Neuronal stem cell (in vitro differentiated cells): ENCODE measurements at regions not wholly inside any gene's neighbourhood (a gene's known extent, or its start where the extent isn't known, plus 50 kb on each side); places are given as distances from the start of the nearest gene placed in this dataset.

ENCODE experiments used
- DNase-seq: peaks from one replicate; pipeline ENCODE4 v3.0.0-alpha.2; 2013; ENCODE audit warnings: low spot score
- H2AFZ ChIP-seq: one replicate; pipeline ENCODE4 v1.6.1; 2013; ENCODE audit warnings: mild to moderate bottlenecking, low read length, inconsistent platforms
- H2AK5ac ChIP-seq: 2 replicates; pipeline ENCODE4 v1.6.1; 2013; ENCODE audit warnings: low read depth, mild to moderate bottlenecking, inconsistent platforms, low read length, moderate library complexity, mixed read lengths
- H2BK120ac ChIP-seq: 2 replicates; pipeline ENCODE4 v1.6.1; 2013; ENCODE audit warnings: low read depth, mild to moderate bottlenecking, inconsistent platforms, low read length, moderate library complexity, mixed read lengths
- H2BK12ac ChIP-seq: one replicate; pipeline ENCODE4 v1.6.1; 2013; ENCODE audit warnings: low read length, inconsistent platforms
- H2BK15ac ChIP-seq: 2 replicates; pipeline ENCODE4 v1.6.1; 2013; ENCODE audit warnings: mild to moderate bottlenecking, low read length, inconsistent platforms, mixed read lengths
- H2BK5ac ChIP-seq: one replicate; pipeline ENCODE4 v1.6.1; 2013; ENCODE audit warnings: inconsistent platforms, mild to moderate bottlenecking, low read length, moderate library complexity
- H3K14ac ChIP-seq: one replicate; pipeline ENCODE4 v1.6.1; 2013; ENCODE audit warnings: low read length, inconsistent platforms
- H3K18ac ChIP-seq: 2 replicates; pipeline ENCODE4 v1.6.1; 2013; ENCODE audit warnings: low read length, inconsistent platforms
- H3K23ac ChIP-seq: 2 replicates; pipeline ENCODE4 v1.6.1; 2013; ENCODE audit warnings: low read depth, mild to moderate bottlenecking, mixed read lengths, low read length, inconsistent platforms; ENCODE audit not compliant: poor library complexity
- H3K27ac ChIP-seq: replicated peaks from 3 replicates; pipeline ENCODE4 v1.5.1; 2013; ENCODE audit warnings: low read length, inconsistent platforms
- H3K27me3 ChIP-seq, 3 experiments: 2 replicates each; pipeline ENCODE4 v1.6.1; 2013; ENCODE audit warnings: low read length in 3 of 3, mild to moderate bottlenecking in 2 of 3, inconsistent platforms in 1 of 3, low read depth in 1 of 3, mixed read lengths in 1 of 3, moderate library complexity in 1 of 3; ENCODE audit not compliant: control insufficient read depth in 3 of 3, insufficient read depth in 3 of 3
- H3K36me3 ChIP-seq, 2 donors: replicated peaks in 1 of 2; 2 replicates each; pipeline ENCODE4 v1.6.1; 2013; ENCODE audit warnings: low read length in 2 of 2; ENCODE audit not compliant: control insufficient read depth in 2 of 2, insufficient read depth in 2 of 2
- H3K4ac ChIP-seq: 2 replicates; pipeline ENCODE4 v1.6.1; 2013; ENCODE audit warnings: inconsistent platforms, mild to moderate bottlenecking, low read length, moderate library complexity
- H3K4me1 ChIP-seq, 2 donors: 1 replicate in 1 of 2; 2 replicates in 1 of 2; pipeline ENCODE4 v1.6.1; 2013; ENCODE audit warnings: low read length in 2 of 2, low read depth in 1 of 2; ENCODE audit not compliant: control insufficient read depth in 2 of 2, insufficient read depth in 1 of 2
- H3K4me2 ChIP-seq: one replicate; pipeline ENCODE4 v1.6.1; 2013; ENCODE audit warnings: mild to moderate bottlenecking, low read length, inconsistent platforms; ENCODE audit not compliant: insufficient read depth, poor library complexity, severe bottlenecking
- H3K4me3 ChIP-seq, 2 donors: 2 replicates each; pipeline ENCODE4 v1.5.1; 2013; ENCODE audit warnings: low read length in 2 of 2, mild to moderate bottlenecking in 2 of 2, inconsistent platforms in 1 of 2, moderate library complexity in 1 of 2
- H3K79me1 ChIP-seq: one replicate; pipeline ENCODE4 v1.6.1; 2013; ENCODE audit warnings: low read depth, mild to moderate bottlenecking, inconsistent platforms, low read length, moderate library complexity
- H3K9ac ChIP-seq: one replicate; pipeline ENCODE4 v1.6.1; 2013; ENCODE audit warnings: mild to moderate bottlenecking, low read depth, low read length, inconsistent platforms; ENCODE audit not compliant: poor library complexity
- H3K9me3 ChIP-seq, 2 donors: replicated peaks in 1 of 2; 2 replicates each; pipeline versions ENCODE3 to v1.6.1; 2013; ENCODE audit warnings: low read length in 2 of 2, mild to moderate bottlenecking in 2 of 2, inconsistent platforms in 1 of 2, low read depth in 1 of 2, mixed read lengths in 1 of 2, moderate library complexity in 1 of 2; ENCODE audit not compliant: control insufficient read depth in 2 of 2, insufficient read depth in 1 of 2
- H4K8ac ChIP-seq: one replicate; pipeline ENCODE4 v1.6.1; 2013; ENCODE audit warnings: low read depth, mild to moderate bottlenecking, inconsistent platforms, low read length, moderate library complexity
- H4K91ac ChIP-seq: one replicate; pipeline ENCODE4 v1.6.1; 2013; ENCODE audit warnings: low read length, low read depth, mild to moderate bottlenecking, inconsistent platforms; ENCODE audit not compliant: poor library complexity
- WGBS, 2 donors: extraction: QIAGEN DNeasy Blood & Tissue Kit; methylation state at CpG; one replicate each; pipeline ENCODE4 v1.1.7; 2013; ENCODE audit warnings: missing lambda C conversion rate in 2 of 2, mixed read lengths in 1 of 2; ENCODE audit not compliant: insufficient read length in 2 of 2, insufficient replicate concordance in 1 of 2; ENCODE audit errors: extremely low coverage in 2 of 2; 5-methylcytosine and 5-hydroxymethylcytosine counted together

DNA sequence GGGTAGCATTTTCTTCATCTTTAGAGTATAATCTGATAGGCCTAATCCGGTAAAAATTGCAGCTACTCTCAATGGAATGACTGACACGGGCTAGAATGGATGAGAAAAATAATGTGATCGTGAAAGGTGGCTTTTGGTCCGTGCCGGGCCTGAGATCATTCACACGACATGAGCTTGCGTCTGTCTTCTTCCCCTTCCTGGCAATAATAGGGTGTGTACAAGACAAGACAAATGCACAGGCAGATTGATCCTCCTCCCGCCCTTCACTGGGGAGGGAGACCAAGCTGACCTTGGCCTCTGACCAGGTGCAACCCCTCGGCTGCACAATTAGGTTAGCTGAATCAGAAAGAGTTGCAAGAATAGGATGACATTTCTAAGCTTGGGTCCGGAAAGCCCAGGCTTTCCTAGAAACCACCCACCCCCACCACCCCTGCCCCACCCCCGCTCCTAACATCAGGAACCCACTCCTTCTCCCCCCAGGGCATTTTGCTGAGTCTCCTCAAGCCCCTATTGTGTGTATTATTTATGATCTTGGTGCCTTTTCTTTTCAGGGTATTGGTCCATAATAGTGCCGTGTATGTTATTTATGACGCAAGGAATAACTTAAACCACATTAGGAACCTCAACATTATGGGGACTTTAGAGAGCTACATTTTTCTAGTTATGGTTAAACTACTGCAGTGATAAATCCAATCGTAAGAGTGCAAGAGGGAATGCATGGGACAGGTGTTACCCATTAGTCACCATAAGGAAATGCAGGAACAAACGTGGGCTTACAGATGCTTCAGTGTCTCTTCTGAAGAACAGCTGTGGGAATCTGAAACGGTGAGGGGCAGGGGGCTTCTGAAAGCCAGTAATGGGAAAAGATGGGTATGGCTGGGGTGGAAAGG lies 540.1 kb upstream of the PSMD7 start:
- H2AK5ac ChIP-seq = no peak overlapping the region
- no CpG with 5 or more reads among the region's 16 CpGs for WGBS, 2 donors
- H3K4me1 ChIP-seq = peaks cover 0 to 6% of the 10 kb centered on the region in 2 donors
- no peaks in the 10 kb centered on the region for H3K36me3 ChIP-seq
- H3K18ac ChIP-seq = no peak overlapping the region
- no peak overlapping the region for H2AFZ ChIP-seq
- H2BK15ac ChIP-seq = no peak overlapping the region
- no peak overlapping the region for H3K4me2 ChIP-seq
- H4K8ac ChIP-seq = no peak overlapping the region
- no peak overlapping the region for H2BK120ac ChIP-seq
- H2BK12ac ChIP-seq = no peak overlapping the region
- DNase-seq = no peak
- no peak overlapping the region for H3K9ac ChIP-seq
- H3K4me3 ChIP-seq = no peak overlapping the region
- no peaks in the 10 kb centered on the region for H3K27me3 ChIP-seq
- H3K79me1 ChIP-seq = no peaks in the 10 kb centered on the region
- H3K14ac ChIP-seq = no peak overlapping the region
- H3K23ac ChIP-seq = no peak overlapping the region
- H3K27ac ChIP-seq = no peak overlapping the region
- H2BK5ac ChIP-seq = no peak overlapping the region
- no peak overlapping the region for H3K4ac ChIP-seq
- no peak overlapping the region for H4K91ac ChIP-seq
- peaks cover 3 to 5% of the 10 kb centered on the region in 2 donors for H3K9me3 ChIP-seq

DNA sequence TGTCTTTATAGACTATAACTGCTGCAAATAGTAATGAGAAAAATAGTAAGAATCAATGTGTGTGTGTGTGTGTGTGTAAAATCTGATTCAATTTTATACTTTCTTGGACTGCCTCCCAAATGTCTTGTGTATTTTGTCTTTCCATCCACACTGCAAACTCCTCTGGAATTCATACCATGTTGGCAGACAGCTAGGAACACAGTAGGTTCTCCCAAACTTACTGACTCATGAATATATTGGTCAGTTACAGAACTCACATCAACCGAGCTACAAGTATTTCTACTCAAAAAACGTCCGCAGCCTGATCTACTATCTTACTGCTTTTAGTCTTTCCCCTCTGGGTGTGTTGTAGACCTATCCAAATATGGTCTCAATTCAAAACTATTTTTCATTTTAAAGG lies 542.7 kb upstream of the PSMD7 start:
- H3K18ac ChIP-seq = no peak overlapping the region
- H3K4me3 ChIP-seq = no peak overlapping the region
- no peak overlapping the region for H3K14ac ChIP-seq
- H2BK12ac ChIP-seq = no peak overlapping the region
- no peak overlapping the region for H2AK5ac ChIP-seq
- no peak overlapping the region for H4K8ac ChIP-seq
- no peak overlapping the region for H3K4ac ChIP-seq
- H4K91ac ChIP-seq = no peak overlapping the region
- H3K9ac ChIP-seq = no peak overlapping the region
- H3K36me3 ChIP-seq = no peaks in the 10 kb centered on the region
- H3K4me2 ChIP-seq = no peak overlapping the region
- no peak overlapping the region for H2BK120ac ChIP-seq
- no CpG with 5 or more reads among the region's 3 CpGs for WGBS, 2 donors
- DNase-seq = no peak
- H3K23ac ChIP-seq = no peak overlapping the region
- H3K9me3 ChIP-seq = peaks cover 0 to 1% of the 10 kb centered on the region in 2 donors
- no peak overlapping the region for H2AFZ ChIP-seq
- H3K79me1 ChIP-seq = no peaks in the 10 kb centered on the region
- no peak overlapping the region for H3K27ac ChIP-seq
- H2BK5ac ChIP-seq = no peak overlapping the region
- peaks cover 0 to 6% of the 10 kb centered on the region in 2 donors for H3K4me1 ChIP-seq
- H3K27me3 ChIP-seq = no peaks in the 10 kb centered on the region
- no peak overlapping the region for H2BK15ac ChIP-seq

GRCh38 chr16:73750639-73751038 lies 546.0 kb upstream of the PSMD7 start:
- Histone ChIP-seq H3K23ac (no peak overlapping the region), H3K4me3 (no peak overlapping the region), H3K27ac (no peak overlapping the region), H3K36me3 (no peaks in the 10 kb centered on the region), H2BK120ac (no peak overlapping the region), H3K9me3 (no peaks in the 10 kb centered on the region), H2BK5ac (no peak overlapping the region), H3K14ac (no peak overlapping the region), H3K18ac (no peak overlapping the region), H3K27me3 (no peaks in the 10 kb centered on the region), H3K4ac (no peak overlapping the region), H3K4me2 (no peak overlapping the region), H2AK5ac (no peak overlapping the region), H4K91ac (no peak overlapping the region), H3K79me1 (no peaks in the 10 kb centered on the region), H2BK12ac (no peak overlapping the region), H3K4me1 (no peaks in the 10 kb centered on the region), H3K9ac (no peak overlapping the region), H4K8ac (no peak overlapping the region), H2AFZ (no peak overlapping the region), H2BK15ac (no peak overlapping the region)
- WGBS, 2 donors = no CpG with 5 or more reads among the region's 3 CpGs
- no peak for DNase-seq

DNA sequence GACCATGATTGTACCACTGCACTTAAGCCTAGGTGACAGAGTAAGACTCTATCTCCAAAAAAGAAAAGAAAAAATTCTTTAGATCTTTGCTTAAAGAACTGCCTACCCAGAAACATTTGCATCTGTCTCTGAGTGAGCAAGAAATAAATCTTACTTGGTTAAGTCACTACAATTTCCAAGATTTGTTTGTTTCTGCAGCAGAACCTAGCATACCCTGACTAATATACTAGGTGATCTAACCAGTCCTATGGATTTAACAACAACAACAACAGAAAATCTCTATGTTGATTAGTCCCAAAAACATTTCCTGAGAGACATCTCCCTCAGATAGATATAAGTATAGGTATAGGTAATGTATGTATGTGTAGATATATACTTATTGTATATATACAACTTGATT lies 549.3 kb upstream of the PSMD7 start:
- H3K4me1 ChIP-seq = no peaks in the 10 kb centered on the region
- no peak for DNase-seq
- H3K4me2 ChIP-seq = no peak overlapping the region
- no peak overlapping the region for H3K4me3 ChIP-seq
- no peak overlapping the region for H3K4ac ChIP-seq
- no peak overlapping the region for H2BK15ac ChIP-seq
- no peak overlapping the region for H3K9ac ChIP-seq
- H3K27ac ChIP-seq = no peak overlapping the region
- H2BK5ac ChIP-seq = no peak overlapping the region
- peaks cover 0 to 1% of the 10 kb centered on the region in 2 donors for H3K9me3 ChIP-seq
- H2AK5ac ChIP-seq = no peak overlapping the region
- H3K23ac ChIP-seq = no peak overlapping the region
- H3K36me3 ChIP-seq = no peaks in the 10 kb centered on the region
- H2BK12ac ChIP-seq = no peak overlapping the region
- H2AFZ ChIP-seq = no peak overlapping the region
- H4K91ac ChIP-seq = no peak overlapping the region
- H3K14ac ChIP-seq = no peak overlapping the region
- no peaks in the 10 kb centered on the region for H3K79me1 ChIP-seq
- no peaks in the 10 kb centered on the region for H3K27me3 ChIP-seq
- H4K8ac ChIP-seq = no peak overlapping the region
- H2BK120ac ChIP-seq = no peak overlapping the region
- H3K18ac ChIP-seq = no peak overlapping the region
